HepG2 (cell line): ENCODE measurements at regions not wholly inside any gene's neighbourhood (a gene's known extent, or its start where the extent isn't known, plus 50 kb on each side); places are given as distances from the start of the nearest gene placed in this dataset.

Source experiments
- AGO2 ChIP-seq: fragments of 200-400 bp; formaldehyde crosslinking; optimal IDR thresholded peaks from 2 replicates; pipeline ENCODE3; 2017; ENCODE audit warnings: mild to moderate bottlenecking, low read depth, low read length, moderate library complexity
- BORCS8-MEF2B ChIP-seq: sonication (generic); formaldehyde crosslinking; IDR thresholded peaks from 2 replicates; pipeline ENCODE4 v1.8.0; 2022; ENCODE audit warnings: mild to moderate bottlenecking, missing genetic modification reagents
- CCDC6 ChIP-seq: sonication (generic); formaldehyde crosslinking; IDR thresholded peaks from 2 replicates; pipeline ENCODE4 v1.8.1; 2022; ENCODE audit warnings: mild to moderate bottlenecking, missing genetic modification reagents, moderate library complexity
- ELF4 ChIP-seq: sonication (generic); formaldehyde crosslinking; IDR thresholded peaks from 2 replicates; pipeline ENCODE4 v1.5.0; 2020; ENCODE audit warnings: missing genetic modification reagents, mild to moderate bottlenecking, moderate library complexity, borderline replicate concordance
- ERF ChIP-seq: IDR thresholded peaks from 2 replicates; pipeline ENCODE4 v1.6.1; 2018; ENCODE audit warnings: missing biosample characterization, missing genetic modification reagents
- HMG20B ChIP-seq: conservative IDR thresholded peaks from 2 replicates; pipeline ENCODE4 v1.6.1; 2016; ENCODE audit warnings: missing genetic modification reagents, missing compliant biosample characterization
- HOXA9 ChIP-seq: sonication (generic); formaldehyde crosslinking; IDR thresholded peaks from 2 replicates; pipeline ENCODE4 v1.8.1; 2022; ENCODE audit warnings: missing genetic modification reagents, mild to moderate bottlenecking, moderate library complexity, borderline replicate concordance
- KDM2A ChIP-seq: sonication (generic); formaldehyde crosslinking; IDR thresholded peaks from 2 replicates; pipeline ENCODE4 v1.4.0; 2020; ENCODE audit warnings: low read depth, missing genetic modification reagents, borderline replicate concordance
- KDM3A ChIP-seq: IDR thresholded peaks from 2 replicates; pipeline ENCODE4 v1.6.1; 2018; ENCODE audit warnings: low read depth, missing compliant biosample characterization
- PBX3 ChIP-seq: sonication (generic); formaldehyde crosslinking; IDR thresholded peaks from 2 replicates; pipeline ENCODE4 v1.8.1; 2023; ENCODE audit warnings: missing genetic modification reagents, inconsistent platforms, borderline replicate concordance
- RFX3 ChIP-seq: IDR thresholded peaks from 2 replicates; pipeline ENCODE4 v1.6.1; 2016; ENCODE audit warnings: missing biosample characterization, missing genetic modification reagents
- SAP130 ChIP-seq: IDR thresholded peaks from 2 replicates; pipeline ENCODE4 v1.6.1; 2016; ENCODE audit warnings: low read depth
- STAT5B ChIP-seq: sonication (generic); formaldehyde crosslinking; IDR thresholded peaks from 2 replicates; pipeline ENCODE4 v1.4.0; 2020; ENCODE audit warnings: missing genetic modification reagents
- ZBTB33 ChIP-seq: sonication (generic); formaldehyde crosslinking; IDR thresholded peaks from 2 replicates; pipeline ENCODE4 v1.4.0; 2020; ENCODE audit warnings: missing genetic modification reagents
- ZKSCAN8 ChIP-seq: IDR thresholded peaks from 2 replicates; pipeline ENCODE4 v1.6.1; 2016; ENCODE audit warnings: borderline replicate concordance, missing genetic modification reagents, missing compliant biosample characterization
- ZNF143 ChIP-seq: sonication (generic); formaldehyde crosslinking; IDR thresholded peaks from 2 replicates; pipeline ENCODE4 v1.4.0; 2020; ENCODE audit warnings: missing genetic modification reagents
- ZNF235 ChIP-seq: sonication (generic); formaldehyde crosslinking; IDR thresholded peaks from 2 replicates; pipeline ENCODE4 v1.8.1; 2023; ENCODE audit warnings: mild to moderate bottlenecking, missing genetic modification reagents, borderline replicate concordance
- ZNF256 ChIP-seq: sonication (generic); formaldehyde crosslinking; conservative IDR thresholded peaks from 2 replicates; pipeline ENCODE4 v1.4.0; 2020; ENCODE audit warnings: missing genetic modification reagents
- ZNF292 ChIP-seq: sonication (generic); formaldehyde crosslinking; IDR thresholded peaks from 2 replicates; pipeline ENCODE4 v1.8.1; 2022; ENCODE audit warnings: mild to moderate bottlenecking, low read depth, missing genetic modification reagents, borderline replicate concordance
- ZNF296 ChIP-seq: sonication (generic); formaldehyde crosslinking; conservative IDR thresholded peaks from 2 replicates; pipeline ENCODE4 v1.5.0; 2020; ENCODE audit warnings: mild to moderate bottlenecking, missing genetic modification reagents
- ZNF33B ChIP-seq: sonication (generic); formaldehyde crosslinking; IDR thresholded peaks from 2 replicates; pipeline ENCODE4 v1.5.1; 2020; ENCODE audit warnings: mild to moderate bottlenecking, missing genetic modification reagents
- ZNF546 ChIP-seq: sonication (generic); formaldehyde crosslinking; conservative IDR thresholded peaks from 2 replicates; pipeline ENCODE4 v1.8.1; 2023; ENCODE audit warnings: mild to moderate bottlenecking, missing genetic modification reagents
- ZNF558 ChIP-seq: sonication (generic); formaldehyde crosslinking; IDR thresholded peaks from 2 replicates; pipeline ENCODE4 v1.9.0; 2022; ENCODE audit warnings: mild to moderate bottlenecking, missing genetic modification reagents, borderline replicate concordance
- ZNF75D ChIP-seq: sonication (generic); formaldehyde crosslinking; IDR thresholded peaks from 2 replicates; pipeline ENCODE4 v1.8.1; 2023; ENCODE audit warnings: missing genetic modification reagents, mild to moderate bottlenecking, borderline replicate concordance
- ZNF800 ChIP-seq: sonication (generic); formaldehyde crosslinking; IDR thresholded peaks from 2 replicates; pipeline ENCODE4 v1.4.0; 2020; ENCODE audit warnings: missing genetic modification reagents
- ZNF839 ChIP-seq: sonication (generic); formaldehyde crosslinking; IDR thresholded peaks from 2 replicates; pipeline ENCODE4 v1.4.0; 2020; ENCODE audit warnings: missing genetic modification reagents, mild to moderate bottlenecking, borderline replicate concordance
- ZSCAN22 ChIP-seq: sonication (generic); formaldehyde crosslinking; IDR thresholded peaks from 2 replicates; pipeline ENCODE4 v1.4.0; 2020; ENCODE audit warnings: mild to moderate bottlenecking, missing genetic modification reagents
- ZSCAN29 ChIP-seq: sonication (generic); formaldehyde crosslinking; conservative IDR thresholded peaks from 2 replicates; pipeline ENCODE4 v1.4.0; 2020; ENCODE audit warnings: mild to moderate bottlenecking, missing genetic modification reagents

GRCh38 chr14:29028973-29029582 is 262.5 kb downstream of the FOXG1 start (continued):
- peak; percentile 76; the same call in 1 of the 2 replicates for TF ChIP-seq ZNF800 (CRISPR knock-in tag)
- no peak for TF ChIP-seq ZNF75D (CRISPR knock-in tag)
- TF ChIP-seq CCDC6 (CRISPR knock-in tag) = peak; percentile 89; the same call in 1 of the 2 replicates
- TF ChIP-seq ZKSCAN8 (CRISPR knock-in tag) = peak; percentile 83
- TF ChIP-seq PBX3 = no peak
- peak; percentile 95 for TF ChIP-seq ZNF292 (CRISPR knock-in tag)
- peak; percentile 85 for TF ChIP-seq KDM2A
- TF ChIP-seq ELF4 (CRISPR knock-in tag) = no peak
- TF ChIP-seq ZNF143 (CRISPR knock-in tag) = peak; percentile 71
- no peak; the same call in 1 of the 2 replicates for TF ChIP-seq ZSCAN29 (CRISPR knock-in tag)
- no peak for TF ChIP-seq ZSCAN22 (CRISPR knock-in tag)
- peak; percentile 84 for TF ChIP-seq ZBTB33 (CRISPR knock-in tag)
- TF ChIP-seq AGO2 = no peak
- peak; percentile 75 for TF ChIP-seq SAP130
- TF ChIP-seq BORCS8-MEF2B (CRISPR knock-in tag) = peak; percentile 94
- no peak; the same call in 1 of the 2 replicates for TF ChIP-seq ZNF256
- TF ChIP-seq ERF = peak; percentile 93
- peak; percentile 98 for TF ChIP-seq KDM3A (CRISPR knock-in tag)
- 0 out of 2 replicates have a peak, but pooled peaks have one; percentile 45 for TF ChIP-seq STAT5B (CRISPR knock-in tag)
- no peak; the same call in 1 of the 2 replicates for TF ChIP-seq ZNF558 (CRISPR knock-in tag)
- TF ChIP-seq RFX3 (CRISPR knock-in tag) = no peak; the same call in 1 of the 2 replicates
- TF ChIP-seq ZNF296 (CRISPR knock-in tag) = no peak
- TF ChIP-seq ZNF235 = peak; percentile 75; the same call in 1 of the 2 replicates
- no peak for TF ChIP-seq ZNF839 (CRISPR knock-in tag)
- TF ChIP-seq ZNF33B (CRISPR knock-in tag) = no peak
- no peak for TF ChIP-seq HOXA9 (CRISPR knock-in tag)
- TF ChIP-seq ZNF546 (CRISPR knock-in tag) = peak; percentile 83; the same call in 1 of the 2 replicates
- TF ChIP-seq HMG20B (CRISPR knock-in tag) = peak; percentile 73
